COLO829 (cell line): ENCODE measurements at regions not wholly inside any gene's neighbourhood (a gene's known extent, or its start where the extent isn't known, plus 50 kb on each side); places are given as distances from the start of the nearest gene placed in this dataset.
"Not testable (repeated sequence)": the region's sequence is repeated elsewhere in the genome, so short reads cannot be mapped to it uniquely, and the experiment has no call there.

Source experiments
- DNase-seq: peaks from one replicate; pipeline ENCODE4 v3.0.0; 2012; ENCODE audit warnings: low spot score

GRCh38 chr12:114501474-114501807 is 95.5 kb upstream of the TBX5 start:
- DNase-seq, result no peak

GRCh38 chr12:114500775-114501473 is 95.0 kb upstream of the TBX5 start:
- DNase-seq, result no peak

- DNase-seq, result no peak
These were observed 94.2 kb upstream of the TBX5 start for GRCh38 chr12:114500131-114500530.

- no peak for DNase-seq
These were observed 93.4 kb upstream of the TBX5 start for GRCh38 chr12:114499338-114499737.

- DNase-seq, result no peak
These were observed 86.0 kb upstream of the TBX5 start for GRCh38 chr12:114491916-114492315.

- DNase-seq, result not testable (repeated sequence)
These were observed 79.0 kb upstream of the TBX5 start for GRCh38 chr12:114484822-114485459.

GRCh38 chr12:114483996-114484395 is 78.1 kb upstream of the TBX5 start:
- DNase-seq, result no peak

- DNase-seq, result no peak
These were observed 75.2 kb upstream of the TBX5 start for GRCh38 chr12:114481200-114481535.

GRCh38 chr12:114480337-114481199 is 74.6 kb upstream of the TBX5 start:
- no peak for DNase-seq

GRCh38 chr12:114479831-114480230 is 73.9 kb upstream of the TBX5 start:
- DNase-seq, result no peak

GRCh38 chr12:114478865-114479264 is 72.9 kb upstream of the TBX5 start:
- no peak for DNase-seq

GRCh38 chr12:114477989-114478395 is 72.0 kb upstream of the TBX5 start:
- DNase-seq, result no peak

- DNase-seq, result no peak
These were observed 70.2 kb upstream of the TBX5 start for GRCh38 chr12:114476159-114476558.

GRCh38 chr12:114473717-114474116 is 67.8 kb upstream of the TBX5 start:
- DNase-seq, result no peak

GRCh38 chr12:114473018-114473417 is 67.1 kb upstream of the TBX5 start:
- no peak for DNase-seq

- DNase-seq, result no peak
These were observed 51.7 kb upstream of the TBX5 start for GRCh38 chr12:114457620-114458019.
